Panc1 (cell line): ENCODE measurements at regions not wholly inside any gene's neighbourhood (a gene's known extent, or its start where the extent isn't known, plus 50 kb on each side); places are given as distances from the start of the nearest gene placed in this dataset.
A peak's percentile ranks its signal among the peaks of the same experiment; 100 is the strongest.

Experiments used
- ATAC-seq: fragments of 200-7000 bp; cut with Tn5 transposase; 2 replicates; pipeline ENCODE4 v1.9.1; 2020; ENCODE audit warnings: mild to moderate bottlenecking, moderate library complexity
- BruUV-seq: library from RNA; stranded (reverse); fragments of 400-500 nt; replicated peaks from 2 replicates; lab custom pipeline; 2021; lab: Mats Ljungman, UMichigan
- CTCF ChIA-PET: fragments of 300-600 bp; sonication (Branson Sonifier 250); formaldehyde crosslinking; loops from one replicate; lab custom pipeline; 2022; ENCODE audit warnings: antibody characterized with exemption; lab: Charles Lee
- POLR2A ChIA-PET: fragments of 300-600 bp; sonication (Branson Sonifier 250); formaldehyde crosslinking; loops from one replicate; lab custom pipeline; 2022; ENCODE audit warnings: antibody characterized with exemption; lab: Charles Lee
- DNase-seq: peaks from one replicate; pipeline ENCODE4 v3.0.0-alpha.2; 2010; ENCODE audit warnings: low read depth, low spot score
- H3K27ac ChIP-seq: 2 replicates; pipeline ENCODE4 v1.5.1; 2011; ENCODE audit warnings: mild to moderate bottlenecking, low read length, inconsistent platforms
- H3K27me3 ChIP-seq: fragments of 200-500 bp; sonication (Bioruptor generic); 2 replicates; pipeline ENCODE4 v1.6.0; 2014; ENCODE audit warnings: low read length, inconsistent platforms; ENCODE audit not compliant: control insufficient read depth, insufficient read depth
- H3K36me3 ChIP-seq: fragments of 200-500 bp; sonication (Bioruptor generic); 2 replicates; pipeline ENCODE4 v1.5.1; 2014; ENCODE audit warnings: inconsistent platforms, mild to moderate bottlenecking, low read length, moderate library complexity; ENCODE audit not compliant: control insufficient read depth, insufficient read depth
- H3K4me1 ChIP-seq: 2 replicates; pipeline ENCODE4 v1.5.1; 2011; ENCODE audit warnings: inconsistent platforms, mild to moderate bottlenecking, low read length, moderate library complexity; ENCODE audit not compliant: control insufficient read depth, insufficient read depth
- H3K4me3 ChIP-seq, 2 experiments: 2 replicates each; pipeline ENCODE4 v1.5.1; 2011 to 2012; ENCODE audit warnings: low read depth in 2 of 2, low read length in 2 of 2, mild to moderate bottlenecking in 2 of 2, inconsistent platforms in 1 of 2, moderate library complexity in 1 of 2
- H3K9me3 ChIP-seq: fragments of 200-500 bp; sonication (Bioruptor generic); 2 replicates; pipeline ENCODE4 v1.5.1; 2014; ENCODE audit warnings: low read depth, mild to moderate bottlenecking, inconsistent platforms, low read length, moderate library complexity; ENCODE audit not compliant: control insufficient read depth, insufficient read depth
- CTCF ChIP-seq: fragments of 450-650 bp; IDR thresholded peaks from 2 replicates; pipeline ENCODE4 v1.5.1; 2017; ENCODE audit warnings: mild to moderate bottlenecking
- POLR2AphosphoS5 ChIP-seq: IDR thresholded peaks from 2 replicates; pipeline ENCODE4 v1.6.1; 2012; ENCODE audit warnings: mild to moderate bottlenecking, low read depth, low read length, moderate library complexity
- REST ChIP-seq, 2 experiments: IDR thresholded peaks; 2 replicates each; pipeline ENCODE4 v1.6.1; 2011 to 2012; ENCODE audit warnings: low read depth in 2 of 2, control low read depth in 1 of 2, low read length in 1 of 2, mild to moderate bottlenecking in 1 of 2, moderate library complexity in 1 of 2; ENCODE audit not compliant: insufficient read depth in 1 of 2
- SIN3A ChIP-seq: IDR thresholded peaks from 2 replicates; pipeline ENCODE4 v1.6.1; 2012; ENCODE audit warnings: low read depth, mild to moderate bottlenecking, low read length, moderate library complexity, borderline replicate concordance; ENCODE audit not compliant: insufficient read depth
- TCF7L2 ChIP-seq: IDR thresholded peaks from 2 replicates; pipeline ENCODE4 v1.6.1; 2011; ENCODE audit warnings: mild to moderate bottlenecking, low read depth, low read length, inconsistent platforms
- in situ Hi-C: cut with HindIII; loops from 2 replicates; pipeline ENCODE4 v1.10.0; 2016; ENCODE audit warnings: low sequenced_read_pairs, low pct_unique_long_range_greater_than_20kb
- intact Hi-C: fragments of 100-400 bp; cut with micrococcal nuclease; formaldehyde crosslinking; loops from one replicate; pipeline ENCODE4 v1.10.0; 2022; ENCODE audit not compliant: unreplicated experiment

GRCh38 chr1:83086986-83087512, 911.9 kb downstream of the TTLL7 start:
- Histone ChIP-seq H3K4me1 (no peaks in the 10 kb centered on the region), H3K9me3 (no peaks in the 10 kb centered on the region), H3K36me3 (no peaks in the 10 kb centered on the region), H3K27ac (no peak overlapping the region), H3K27me3 (no peaks in the 10 kb centered on the region), H3K4me3 (no peak overlapping the region)
- POLR2A ChIA-PET: no interaction called here
- in situ Hi-C loops (no loop called here), intact Hi-C loops (no loop called here)
- no peak for ATAC-seq
- no peak for DNase-seq
- CTCF ChIA-PET: no interaction called here
- TF ChIP-seq TCF7L2 (no peak), POLR2AphosphoS5 (no peak), CTCF (no peak)
- no TSS peak for BruUV-seq

GRCh38 chr1:83086346-83086745, 912.6 kb downstream of the TTLL7 start:
- H3K4me1 ChIP-seq: no peaks in the 10 kb centered on the region
- no peaks in the 10 kb centered on the region for H3K27me3 ChIP-seq
- BruUV-seq: no TSS peak
- no peak overlapping the region for H3K4me3 ChIP-seq
- no peak overlapping the region for H3K27ac ChIP-seq
- TF ChIP-seq TCF7L2 (no peak), REST (IDR thresholded peaks at IDR 0.05; ENCODE audit: insufficient read depth in 1 of 2, low read depth in 2 of 2, low read length in 1 of 2) (no peak), POLR2AphosphoS5 (no peak), SIN3A (no peak)
- intact Hi-C loops: no loop called here
- peak; percentile 72 for ATAC-seq
- DNase-seq: peak; percentile 61
- no peaks in the 10 kb centered on the region for H3K9me3 ChIP-seq
- in situ Hi-C loops: no loop called here
- POLR2A ChIA-PET: no interaction called here
- H3K36me3 ChIP-seq: no peaks in the 10 kb centered on the region
- CTCF ChIA-PET: no interaction called here

GRCh38 chr1:83083589-83084224, 915.2 kb downstream of the TTLL7 start:
- intact Hi-C loops (no loop called here), in situ Hi-C loops (no loop called here)
- H3K27ac ChIP-seq: no peak overlapping the region
- no peak for ATAC-seq
- no peaks in the 10 kb centered on the region; the same call in 1 of the 2 replicates for H3K9me3 ChIP-seq
- POLR2A ChIA-PET: no interaction called here
- no peak for DNase-seq
- H3K27me3 ChIP-seq: no peaks in the 10 kb centered on the region
- BruUV-seq: no TSS peak
- TF ChIP-seq REST (IDR thresholded peaks at IDR 0.05; ENCODE audit: insufficient read depth in 1 of 2, low read depth in 2 of 2, low read length in 1 of 2) (no peak), POLR2AphosphoS5 (no peak), SIN3A (no peak), TCF7L2 (no peak), CTCF (no peak)
- H3K36me3 ChIP-seq: no peaks in the 10 kb centered on the region
- H3K4me3 ChIP-seq: no peak overlapping the region
- H3K4me1 ChIP-seq: no peaks in the 10 kb centered on the region
- CTCF ChIA-PET: no interaction called here
